K562 (cell line): ENCODE measurements at regions not wholly inside any gene's neighbourhood (a gene's known extent, or its start where the extent isn't known, plus 50 kb on each side); places are given as distances from the start of the nearest gene placed in this dataset.

Experiments
- HDAC1 ChIP-seq, 2 experiments: fragments of 450-650 bp; IDR thresholded peaks; 2 replicates each; pipeline ENCODE4 v1.6.1; 2016 to 2017; ENCODE audit warnings: inconsistent platforms in 1 of 2, mild to moderate bottlenecking in 1 of 2, moderate library complexity in 1 of 2
- ZBTB40 ChIP-seq, 2 experiments: fragments of 450-650 bp in 1 of 2; sonication (generic) in 1 of 2; formaldehyde crosslinking in 1 of 2; IDR thresholded peaks; 2 replicates each; pipeline versions ENCODE4 v1.7.1 to v1.9.0; 2016 to 2022; ENCODE audit warnings: inconsistent platforms in 1 of 2, mild to moderate bottlenecking in 1 of 2, missing genetic modification reagents in 1 of 2

GRCh38 chr13:21322327-21322965 lies 136.7 kb downstream of the ZDHHC20 start:
- no peak for TF ChIP-seq HDAC1 (IDR thresholded peaks at IDR 0.05)
- no peak for TF ChIP-seq ZBTB40 (IDR thresholded peaks at IDR 0.05)
- TF ChIP-seq ZBTB40 (CRISPR knock-in tag; IDR thresholded peaks at IDR 0.05): no peak
